Hippocampal formation (tissue), 2 donors: ENCODE measurements at regions not wholly inside any gene's neighbourhood (a gene's known extent, or its start where the extent isn't known, plus 50 kb on each side); places are given as distances from the start of the nearest gene placed in this dataset.
"Not testable (repeated sequence)": the region's sequence is repeated elsewhere in the genome, so short reads cannot be mapped to it uniquely, and the experiment has no call there.

Source experiments
- DNase-seq, 2 donors: peaks; one replicate each; lab custom pipeline; 2025; lab: John Stamatoyannopoulos, UW

GRCh38 chr3:162719684-162720341 is 1223.2 kb downstream of the OTOL1 start:
- no peak for DNase-seq

GRCh38 chr3:162721736-162722135 is 1225.1 kb downstream of the OTOL1 start:
- no peak for DNase-seq

GRCh38 chr3:162722337-162722736 is 1225.7 kb downstream of the OTOL1 start:
- DNase-seq = no peak

GRCh38 chr3:162722796-162723195 is 1226.2 kb downstream of the OTOL1 start:
- DNase-seq = not testable (repeated sequence)

- no peak for DNase-seq
These were observed 1233.1 kb downstream of the OTOL1 start for GRCh38 chr3:162729686-162730085.

GRCh38 chr3:162731961-162732360 is 1235.4 kb downstream of the OTOL1 start:
- not testable (repeated sequence) for DNase-seq

- DNase-seq = no peak
These were observed 1242.2 kb downstream of the OTOL1 start for GRCh38 chr3:162738784-162739183.

GRCh38 chr3:162740941-162741596 is 1244.5 kb downstream of the OTOL1 start:
- no peak for DNase-seq

- no peak for DNase-seq
These were observed 1245.6 kb downstream of the OTOL1 start for GRCh38 chr3:162742159-162742717.

GRCh38 chr3:162743091-162743490 is 1246.5 kb downstream of the OTOL1 start:
- DNase-seq = no peak

GRCh38 chr3:162760789-162761188 is 1264.2 kb downstream of the OTOL1 start:
- DNase-seq = no peak

GRCh38 chr3:162764051-162764807 is 1267.6 kb downstream of the OTOL1 start:
- DNase-seq = no peak

- DNase-seq = no peak
These were observed 1268.1 kb downstream of the OTOL1 start for GRCh38 chr3:162764808-162765071.

- DNase-seq = no peak
These were observed 1268.9 kb downstream of the OTOL1 start for GRCh38 chr3:162765524-162765923.

- no peak for DNase-seq
These were observed 1273.0 kb downstream of the OTOL1 start for GRCh38 chr3:162769564-162769963.

- no peak for DNase-seq
These were observed 1273.9 kb downstream of the OTOL1 start for GRCh38 chr3:162770551-162770950.

GRCh38 chr3:162774613-162775100 is 1278.0 kb downstream of the OTOL1 start:
- DNase-seq = no peak

- DNase-seq = no peak
These were observed 1279.5 kb downstream of the OTOL1 start for GRCh38 chr3:162776148-162776547.

- no peak for DNase-seq
These were observed 1280.5 kb downstream of the OTOL1 start for GRCh38 chr3:162777118-162777517.

- DNase-seq = no peak
These were observed 1283.7 kb downstream of the OTOL1 start for GRCh38 chr3:162780313-162780712.

- no peak for DNase-seq
These were observed 1303.3 kb downstream of the OTOL1 start for GRCh38 chr3:162799910-162800309.

- DNase-seq = no peak
These were observed 1305.8 kb downstream of the OTOL1 start for GRCh38 chr3:162802228-162802965.
